GOT3 (cell line): ENCODE measurements at regions not wholly inside any gene's neighbourhood (a gene's known extent, or its start where the extent isn't known, plus 50 kb on each side); places are given as distances from the start of the nearest gene placed in this dataset.
"Not testable (repeated sequence)": the region's sequence is repeated elsewhere in the genome, so short reads cannot be mapped to it uniquely, and the experiment has no call there.

Experiments
- DNase-seq: peaks from one replicate; lab custom pipeline; 2025; ENCODE audit warnings: mixed read lengths; lab: John Stamatoyannopoulos, UW

DNA sequence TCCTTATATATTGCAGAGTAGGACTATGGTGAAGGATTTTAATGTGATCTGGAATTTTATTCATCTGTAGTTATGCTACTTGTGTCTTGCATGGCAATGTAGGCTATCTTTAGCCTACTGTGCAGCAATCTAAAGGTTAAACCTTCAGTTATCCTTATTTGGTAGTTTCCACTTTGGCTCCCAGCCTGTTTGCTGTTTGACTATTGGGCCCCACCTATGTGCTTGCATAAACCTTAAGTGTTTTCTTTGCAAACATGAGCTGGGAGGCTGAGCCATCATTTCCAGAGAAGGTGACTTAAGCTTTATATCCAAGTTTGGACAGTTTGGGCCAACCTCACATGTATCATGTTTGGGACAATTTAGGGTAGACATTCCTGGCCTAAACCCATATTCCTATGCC lies 537.5 kb downstream of the BTBD3 start:
- no peak for DNase-seq

DNA sequence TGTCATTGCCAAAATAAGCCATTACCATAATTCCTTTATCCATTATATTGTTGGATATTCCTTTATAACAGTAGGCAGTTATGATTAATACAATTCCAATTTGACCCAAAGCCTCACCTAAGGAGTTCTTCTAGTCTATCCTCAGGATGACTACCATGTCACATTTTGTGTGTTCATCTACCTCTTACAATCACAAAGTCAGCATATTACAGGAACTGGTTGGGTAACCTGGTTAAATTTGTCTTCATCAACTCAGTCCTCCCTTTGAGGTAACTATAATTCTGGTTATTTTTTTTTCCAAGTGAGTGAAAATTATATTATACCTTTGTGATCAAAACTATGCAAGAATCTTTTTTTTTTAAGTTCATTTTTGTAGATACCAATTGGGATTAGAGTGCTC lies 540.5 kb downstream of the BTBD3 start:
- DNase-seq, result no peak

DNA sequence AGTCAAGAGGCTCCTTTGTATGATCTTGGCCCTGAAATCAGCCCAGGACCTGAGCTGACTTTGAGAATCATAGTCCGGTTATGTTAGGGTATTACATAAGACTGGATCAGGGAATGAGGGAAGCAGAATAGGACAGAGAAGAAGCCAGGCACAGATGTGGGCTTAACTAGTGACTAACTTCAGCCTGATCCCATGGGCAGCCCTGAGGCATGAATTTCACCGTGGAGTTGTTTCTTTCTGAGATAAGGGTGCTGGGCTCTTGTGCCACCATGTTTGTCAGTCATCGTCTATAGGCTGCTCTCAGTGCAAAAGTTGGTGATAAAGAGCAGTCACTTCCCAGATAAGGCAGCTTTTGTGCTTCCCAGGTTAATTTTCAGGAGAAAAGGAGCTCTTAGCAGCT lies 544.7 kb upstream of the SPTLC3 start:
- DNase-seq, result no peak

DNA sequence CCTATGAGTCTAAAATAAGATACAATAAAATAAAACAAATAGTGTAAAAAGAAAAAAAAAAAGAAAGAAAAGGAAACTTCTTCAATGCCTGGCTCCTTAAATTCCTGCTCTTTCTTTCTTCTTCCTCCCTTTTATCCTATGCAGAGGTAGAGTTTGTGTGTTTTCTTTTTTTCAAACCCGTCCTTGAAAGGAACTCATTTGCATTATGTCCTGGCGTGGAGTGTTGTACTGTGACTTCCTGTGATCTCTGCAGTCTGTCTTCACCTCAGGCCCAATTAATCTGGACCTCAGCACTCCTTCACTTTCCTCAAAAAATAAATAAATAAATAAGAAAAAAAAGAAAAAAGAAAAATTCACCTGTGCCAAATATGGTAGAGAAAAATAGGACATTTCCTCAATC lies 541.9 kb upstream of the SPTLC3 start:
- DNase-seq, result no peak

DNA sequence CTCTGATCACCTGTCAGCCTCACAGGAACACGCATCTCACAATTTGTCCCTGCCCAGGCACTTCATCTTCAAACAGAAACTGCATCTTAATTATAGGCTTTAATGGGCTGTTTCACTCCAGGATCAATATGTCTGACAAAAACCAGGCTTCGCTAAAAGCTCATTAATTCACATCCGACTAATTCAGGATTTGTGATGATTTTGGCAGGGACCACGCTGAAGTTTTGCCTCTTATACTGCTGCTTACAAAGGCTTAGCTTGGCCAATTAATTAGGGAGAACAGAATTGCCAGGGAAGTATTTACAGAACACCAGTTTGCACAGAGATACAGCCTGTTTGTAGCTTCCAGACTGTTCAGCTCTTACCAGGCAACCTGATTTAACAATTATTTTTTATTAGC lies 541.0 kb upstream of the SPTLC3 start:
- DNase-seq, result no peak

DNA sequence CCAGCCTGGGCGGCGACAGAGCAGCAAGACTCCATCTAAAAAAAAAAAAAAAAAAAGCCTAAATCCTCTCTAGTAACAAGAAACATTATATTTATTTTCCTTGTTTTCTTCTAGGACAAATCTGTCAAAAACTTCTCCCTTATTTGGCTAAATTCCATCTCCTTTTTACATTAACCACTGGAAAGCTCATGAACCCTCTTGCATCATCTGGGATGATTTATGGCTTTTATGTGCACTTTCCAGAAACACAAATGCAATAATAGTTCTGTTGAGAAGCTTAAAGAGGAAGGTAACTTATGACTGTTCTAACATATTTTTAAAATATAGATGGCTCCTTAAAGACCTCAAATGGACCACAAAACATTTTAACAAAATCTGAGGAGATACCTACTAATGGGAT lies 526.1 kb upstream of the SPTLC3 start:
- DNase-seq, result no peak

DNA sequence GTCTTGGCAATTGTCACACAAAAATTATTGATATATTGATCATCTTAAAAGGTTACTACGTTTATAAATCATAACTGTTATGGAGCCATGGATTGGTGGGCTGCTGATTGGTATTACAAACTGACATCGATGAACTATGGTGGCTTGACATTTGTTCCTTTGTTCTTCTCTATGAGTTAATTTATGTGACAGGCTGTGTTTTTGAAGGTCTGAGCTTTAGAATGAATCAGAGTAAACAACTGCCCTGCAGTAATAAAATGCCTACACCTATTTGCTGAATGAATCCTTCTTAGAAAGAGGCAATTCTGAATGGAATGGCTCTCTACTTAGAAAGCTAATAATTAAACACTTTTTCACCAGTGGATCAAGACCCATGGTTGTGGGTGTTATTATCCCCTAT lies 506.3 kb upstream of the SPTLC3 start:
- DNase-seq, result no peak

DNA sequence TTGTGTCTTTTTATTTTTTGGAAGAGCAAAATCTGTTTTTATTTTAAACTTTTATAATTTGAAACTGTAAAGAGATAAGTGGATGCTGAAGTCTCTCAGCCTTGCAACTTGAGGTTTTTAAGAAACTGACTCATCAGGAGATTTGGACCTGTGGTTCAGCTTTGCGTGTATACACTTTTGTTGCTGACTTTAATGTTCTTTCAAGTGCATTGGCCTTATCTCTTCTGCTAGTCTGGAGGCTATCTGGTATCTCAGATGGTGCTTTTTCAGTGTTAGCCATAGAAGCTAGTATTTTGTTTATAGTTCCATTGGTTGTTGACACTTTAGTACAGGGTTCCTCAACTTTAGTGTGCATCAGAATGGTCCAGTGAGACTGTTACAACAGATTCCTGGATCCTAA lies 504.0 kb upstream of the SPTLC3 start:
- DNase-seq, result no peak

DNA sequence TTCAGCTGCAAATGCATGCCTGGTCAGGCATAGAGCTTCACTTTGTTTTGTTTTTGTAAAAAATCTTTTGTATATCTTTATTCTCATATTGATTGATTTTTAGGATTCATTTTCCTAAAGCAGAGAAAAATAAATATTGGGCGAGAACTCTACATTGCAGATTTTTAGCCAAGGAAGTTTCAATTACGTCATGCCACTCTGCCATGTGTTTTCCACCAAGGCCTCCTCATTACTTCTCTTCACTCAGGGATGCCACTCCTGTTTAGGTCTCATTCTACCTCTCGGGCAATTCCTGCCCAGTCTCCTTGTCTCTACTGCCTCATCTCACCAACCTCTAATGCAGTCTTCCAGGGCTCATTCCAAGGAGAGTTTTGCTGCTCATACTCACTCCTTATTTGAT lies 497.3 kb upstream of the SPTLC3 start:
- no peak for DNase-seq

DNA sequence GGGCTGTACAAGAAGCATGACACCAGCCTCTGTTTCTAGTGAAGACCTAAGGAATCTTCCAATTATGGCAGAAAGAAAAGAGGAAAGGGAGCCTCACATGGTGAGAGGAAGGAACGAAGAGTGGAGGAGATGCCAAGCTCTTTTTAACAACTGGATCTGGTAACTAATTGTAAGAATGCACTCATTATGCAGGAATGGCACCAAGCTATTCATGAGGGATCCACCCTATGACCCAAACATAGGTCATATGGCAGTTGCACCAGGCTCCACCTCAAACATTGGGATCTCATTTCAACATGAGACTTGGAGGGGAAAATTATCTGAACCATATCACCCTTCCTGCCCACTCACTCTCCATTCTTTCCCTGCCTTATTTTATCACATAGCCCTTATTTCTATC lies 496.0 kb upstream of the SPTLC3 start:
- no peak for DNase-seq

DNA sequence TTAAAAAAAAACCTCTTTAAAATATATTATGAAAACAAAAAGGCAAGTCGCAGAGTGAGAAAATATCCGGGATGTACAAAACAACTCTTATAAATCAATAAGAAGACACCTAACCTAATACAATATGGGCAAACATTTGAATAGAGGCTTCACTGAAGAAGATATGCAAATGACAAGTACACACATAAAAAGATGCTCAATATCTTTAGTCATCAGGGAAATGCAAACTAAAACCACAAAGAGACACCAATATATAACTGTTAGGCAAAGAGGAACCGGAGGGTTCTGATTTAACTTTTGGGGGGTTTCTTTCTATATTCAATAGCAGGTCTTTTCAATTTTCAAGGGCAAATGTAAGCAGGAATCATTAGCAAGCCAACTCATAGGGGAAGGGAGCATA lies 480.7 kb upstream of the SPTLC3 start:
- DNase-seq, result no peak

DNA sequence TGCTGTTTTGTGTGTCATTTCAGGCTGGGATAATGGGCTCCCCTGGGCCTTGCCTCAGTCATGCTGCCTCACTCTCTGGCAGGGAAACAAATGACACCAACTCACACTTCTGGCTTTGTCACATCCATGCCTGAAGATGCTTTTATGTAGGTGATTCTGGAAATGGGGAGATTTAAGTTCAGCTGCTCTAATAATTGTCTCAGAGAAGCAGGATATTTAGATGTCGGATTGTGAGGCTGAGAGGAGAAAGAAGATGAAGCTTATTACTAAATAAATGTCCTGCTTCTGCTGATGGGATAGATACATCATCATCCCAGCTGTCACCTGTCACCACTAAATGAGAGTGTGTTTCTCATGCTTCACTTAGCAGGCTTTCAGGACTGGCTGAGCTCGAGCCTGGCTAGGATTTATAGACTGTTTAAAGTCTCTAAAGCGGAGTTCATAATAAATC lies 480.2 kb upstream of the SPTLC3 start:
- no peak for DNase-seq

DNA sequence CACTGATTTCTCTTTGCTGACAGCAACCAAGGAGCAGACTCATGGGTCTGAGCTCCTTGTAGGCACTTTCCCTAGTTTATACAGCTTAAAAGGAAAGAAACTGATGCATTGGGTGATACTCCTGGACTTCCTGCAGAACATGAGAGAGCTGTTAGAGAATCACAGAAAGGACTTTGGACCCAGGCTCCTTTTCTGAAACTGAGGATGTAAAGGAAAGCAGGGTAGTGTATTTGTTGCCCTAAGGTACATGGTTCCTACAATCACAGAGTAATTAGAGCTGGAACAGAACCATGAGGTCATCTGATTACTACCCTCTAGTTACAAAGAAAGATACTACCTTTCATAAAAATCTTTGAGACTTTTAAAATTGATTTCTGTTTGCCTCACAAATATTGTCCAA lies 477.1 kb upstream of the SPTLC3 start:
- no peak for DNase-seq

DNA sequence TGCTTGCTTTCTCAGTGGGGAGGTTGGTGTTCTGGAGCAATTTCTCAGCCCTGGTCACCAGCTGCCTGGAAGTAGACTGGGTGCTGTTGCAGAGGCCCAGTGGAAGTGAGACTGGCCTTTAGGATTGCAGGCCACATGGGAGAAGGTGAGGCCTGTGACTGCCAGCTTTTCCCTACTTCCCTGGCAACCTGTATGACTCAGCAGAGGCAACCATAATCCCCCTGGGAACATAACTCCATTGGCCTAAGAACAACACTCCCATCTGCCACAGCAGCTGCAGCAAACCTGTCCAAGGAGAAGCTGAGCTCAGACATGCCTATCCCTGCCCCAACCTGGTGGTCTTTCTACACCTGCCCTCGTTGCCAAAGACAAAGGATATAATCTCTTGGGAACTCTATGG lies 473.5 kb upstream of the SPTLC3 start:
- DNase-seq, result no peak

DNA sequence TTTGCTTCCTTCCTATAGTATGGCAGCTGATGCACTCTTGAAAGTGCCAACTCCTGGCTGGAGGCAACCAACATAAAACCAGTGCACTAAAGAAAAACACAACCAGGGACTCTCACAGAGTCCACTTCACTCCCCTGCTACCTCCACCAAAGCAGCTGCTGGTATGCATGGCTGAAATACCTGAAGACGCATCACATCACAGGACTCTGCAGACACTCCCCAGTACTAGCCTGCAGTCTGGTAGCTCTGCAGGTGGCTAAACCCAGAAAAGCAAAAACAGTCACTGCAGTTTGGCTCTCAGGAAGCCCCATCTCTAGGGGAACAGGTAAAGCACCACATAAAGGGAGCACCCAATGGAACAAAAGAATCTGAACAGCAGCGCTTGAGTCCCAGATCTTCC lies 473.0 kb upstream of the SPTLC3 start:
- no peak for DNase-seq

DNA sequence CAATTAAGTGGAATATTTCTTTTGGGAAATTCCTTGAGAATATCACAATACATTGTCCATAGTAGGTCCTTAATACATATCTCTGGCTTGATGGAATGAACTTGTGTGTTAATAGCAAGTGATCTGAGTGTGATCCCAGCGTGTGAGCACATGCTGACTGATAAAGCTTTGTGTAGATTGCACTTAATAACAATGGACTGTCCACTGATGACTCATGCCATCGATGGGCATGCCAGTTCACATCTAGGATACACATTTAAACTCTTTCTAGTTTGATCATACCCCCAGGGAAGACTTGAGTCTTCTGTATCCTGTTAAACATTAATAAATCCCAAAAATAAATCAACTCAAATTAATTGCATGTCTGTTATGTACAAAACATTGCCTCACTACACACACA lies 454.3 kb upstream of the SPTLC3 start:
- DNase-seq, result no peak

DNA sequence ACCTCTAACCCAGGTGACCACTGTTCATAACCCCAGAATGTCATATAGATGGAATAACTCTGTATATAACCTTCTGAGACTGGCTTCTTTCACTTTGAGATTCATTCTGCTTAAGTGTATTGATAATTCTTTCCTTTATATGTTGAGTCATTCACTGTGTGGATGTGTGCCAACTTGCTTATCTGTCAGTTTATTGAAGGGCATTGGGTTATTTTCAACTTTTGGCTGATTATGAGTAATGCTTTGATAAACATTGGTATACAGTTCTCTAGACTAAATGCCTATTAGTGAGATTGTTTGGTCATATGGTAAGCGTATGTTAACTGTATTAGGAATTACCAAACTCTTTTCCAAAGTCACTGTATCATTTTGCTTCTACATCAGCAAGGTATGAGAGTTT lies 453.4 kb upstream of the SPTLC3 start:
- DNase-seq, result no peak

DNA sequence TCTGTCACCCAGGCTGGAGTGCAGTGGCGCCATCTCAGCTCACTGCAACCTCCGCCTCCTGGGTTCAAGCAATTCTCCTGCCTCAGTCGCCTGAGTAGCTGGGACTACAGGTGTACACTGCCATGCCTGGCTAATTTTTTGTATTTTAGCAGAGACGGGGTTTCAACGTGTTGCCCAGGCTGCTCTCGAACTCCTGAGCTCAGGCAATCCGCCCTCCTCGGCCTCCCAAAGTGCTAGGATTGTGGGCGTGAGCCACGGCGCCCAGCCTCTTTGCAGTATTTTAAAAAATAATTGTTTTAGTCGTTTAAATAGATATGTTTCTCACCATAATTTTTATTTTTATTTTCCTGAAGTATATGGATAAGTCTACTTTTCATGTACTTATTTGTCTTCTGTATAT lies 452.9 kb upstream of the SPTLC3 start:
- not testable (repeated sequence) for DNase-seq

DNA sequence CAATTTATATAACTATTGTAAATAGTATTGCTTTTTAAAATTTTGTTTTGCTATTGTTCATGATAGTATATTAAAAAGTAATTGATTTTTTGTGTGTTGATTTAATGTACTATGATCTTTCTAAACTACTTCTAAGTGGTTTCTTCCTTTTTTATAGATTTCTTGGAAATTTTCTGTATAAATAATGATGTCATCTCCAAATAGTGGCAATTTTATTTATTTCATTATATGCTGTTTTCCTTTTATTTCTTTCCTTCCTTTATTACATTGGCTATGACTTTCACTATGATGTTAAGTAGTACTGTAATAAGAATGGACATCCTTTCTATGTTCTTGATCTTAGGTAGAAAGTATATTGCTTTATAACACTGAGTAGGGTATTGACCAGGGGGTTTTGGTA lies 451.5 kb upstream of the SPTLC3 start:
- DNase-seq, result no peak

DNA sequence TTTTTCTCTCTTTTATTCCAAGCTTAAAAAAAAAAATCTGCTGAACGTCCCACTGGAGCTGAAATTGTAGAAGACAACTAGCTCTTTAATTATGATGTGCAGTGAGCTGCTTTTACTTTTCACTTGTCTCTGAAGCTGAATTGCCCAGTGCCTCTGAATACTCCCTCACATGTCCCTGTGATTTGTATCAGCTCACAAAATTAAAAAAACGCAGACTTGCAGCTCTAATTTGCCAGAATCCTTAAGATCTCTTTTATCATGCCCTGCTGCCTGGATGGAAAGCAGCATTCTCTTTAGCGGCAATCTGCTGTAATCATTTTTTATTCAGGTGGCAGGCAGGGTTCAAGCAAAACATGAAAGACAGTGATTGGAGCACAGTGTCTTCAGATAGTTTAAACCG lies 443.8 kb upstream of the SPTLC3 start:
- DNase-seq, result no peak

DNA sequence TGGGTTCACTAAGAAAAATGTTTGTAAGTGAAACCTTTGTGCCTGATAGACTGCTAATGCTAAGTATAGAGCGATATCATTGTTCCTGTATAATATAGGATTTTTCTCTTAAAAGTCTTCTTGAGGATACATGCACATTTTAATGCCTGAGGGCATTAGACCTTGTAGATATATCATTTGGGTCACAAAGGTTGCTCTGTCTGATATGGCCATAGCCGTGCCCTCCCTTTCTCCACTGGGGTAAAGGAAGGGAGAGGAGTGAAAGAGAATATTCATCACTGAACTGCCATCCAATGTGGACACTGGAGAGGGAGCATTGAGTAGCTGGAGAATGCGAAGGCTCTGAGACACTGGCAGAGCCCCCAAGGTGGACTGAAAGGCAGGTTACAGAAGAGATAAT lies 442.2 kb upstream of the SPTLC3 start:
- DNase-seq, result no peak

DNA sequence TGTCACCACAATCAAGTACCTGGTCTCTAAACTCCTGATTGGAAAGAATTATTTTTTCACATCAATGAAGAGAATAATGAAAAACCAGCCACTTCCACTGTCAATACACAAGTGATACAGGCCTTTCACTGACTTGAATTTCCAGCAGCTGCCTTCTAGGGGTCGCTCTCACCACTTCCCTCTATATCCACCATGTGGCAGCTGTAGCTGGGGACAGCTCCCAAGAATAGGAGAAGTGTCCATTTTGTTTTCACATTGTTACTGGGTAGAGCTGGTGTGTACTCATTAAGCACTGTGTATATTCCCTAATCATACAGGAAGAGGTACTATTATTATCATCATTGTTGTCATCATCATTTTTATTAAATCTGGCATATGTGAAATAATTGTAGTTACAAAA lies 438.4 kb upstream of the SPTLC3 start:
- no peak for DNase-seq

DNA sequence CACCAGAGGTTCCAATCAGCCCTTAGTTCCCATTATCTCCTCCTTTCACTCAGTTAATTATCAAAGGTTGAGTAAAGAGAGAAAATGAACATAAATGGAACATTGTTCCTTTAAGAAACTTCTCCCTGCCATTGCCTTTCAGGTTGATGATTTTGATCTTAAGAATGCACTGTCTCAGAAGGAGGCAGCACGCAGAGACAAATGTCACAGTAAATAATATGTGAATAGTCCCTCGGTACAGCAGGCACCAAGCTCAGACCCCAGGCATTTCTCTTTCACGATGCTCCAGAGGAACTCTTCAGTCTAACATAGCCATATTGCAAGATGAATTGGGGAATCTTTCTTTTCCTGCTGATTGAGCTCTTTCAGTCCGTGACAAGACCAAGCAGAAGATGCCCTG lies 435.3 kb upstream of the SPTLC3 start:
- DNase-seq, result no peak

DNA sequence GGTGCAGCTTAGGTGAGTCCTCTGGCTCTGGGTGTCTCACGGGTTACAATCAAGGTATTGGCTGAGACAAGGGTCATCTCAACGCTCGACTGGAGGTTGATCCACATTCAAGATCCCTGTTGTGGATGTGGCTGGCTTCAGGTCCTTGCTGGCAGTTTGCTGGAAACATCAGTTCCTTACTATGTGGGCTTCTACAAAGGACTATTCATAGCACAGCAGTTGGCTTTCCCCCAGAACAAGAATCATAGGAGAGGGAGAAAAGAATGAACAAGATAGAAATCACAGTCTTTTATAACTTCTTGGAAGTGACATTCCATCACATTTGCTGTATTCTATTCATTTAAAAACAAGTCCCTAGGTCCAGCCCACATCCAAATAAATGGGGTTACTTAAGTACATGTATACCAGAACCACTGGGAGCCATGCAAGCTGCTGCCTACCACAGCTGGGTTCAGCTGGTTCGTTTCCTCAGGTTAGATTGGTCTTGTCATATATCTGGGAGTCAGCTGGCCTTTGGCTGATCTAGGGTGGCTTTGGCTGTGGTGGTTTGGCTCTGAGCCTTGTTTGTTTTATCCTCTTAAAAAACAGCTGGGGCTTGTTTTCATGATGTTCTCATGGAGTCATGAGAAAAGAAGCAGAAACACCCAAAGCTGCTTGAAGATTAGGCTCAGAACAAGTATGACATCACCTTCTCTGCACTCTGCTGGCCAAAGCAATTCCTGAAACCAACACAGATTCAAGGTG lies 433.2 kb upstream of the SPTLC3 start:
- DNase-seq, result no peak

DNA sequence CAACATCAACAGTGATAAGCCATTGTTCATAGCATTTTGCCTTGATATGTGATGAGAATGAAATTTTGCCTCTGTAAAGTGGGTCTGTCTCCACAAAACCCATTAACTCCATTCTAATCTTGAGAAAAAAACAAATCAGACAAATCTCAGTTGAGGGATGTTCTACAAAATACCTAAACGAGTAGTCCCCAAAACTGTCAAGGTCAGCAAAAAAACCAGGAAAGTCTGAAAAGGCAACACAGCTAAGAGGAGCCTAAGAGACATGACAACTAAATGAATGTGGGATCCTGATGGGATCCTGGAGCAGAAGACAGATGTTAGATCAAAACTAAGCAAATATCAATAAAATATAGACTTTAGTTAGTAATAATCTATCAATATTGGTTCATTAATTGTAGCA lies 431.6 kb upstream of the SPTLC3 start:
- DNase-seq, result no peak
